ENCODE measurements at regions not wholly inside any gene's neighbourhood (a gene's known extent, or its start where the extent isn't known, plus 50 kb on each side); places are given as distances from the start of the nearest gene placed in this dataset.

DNA sequence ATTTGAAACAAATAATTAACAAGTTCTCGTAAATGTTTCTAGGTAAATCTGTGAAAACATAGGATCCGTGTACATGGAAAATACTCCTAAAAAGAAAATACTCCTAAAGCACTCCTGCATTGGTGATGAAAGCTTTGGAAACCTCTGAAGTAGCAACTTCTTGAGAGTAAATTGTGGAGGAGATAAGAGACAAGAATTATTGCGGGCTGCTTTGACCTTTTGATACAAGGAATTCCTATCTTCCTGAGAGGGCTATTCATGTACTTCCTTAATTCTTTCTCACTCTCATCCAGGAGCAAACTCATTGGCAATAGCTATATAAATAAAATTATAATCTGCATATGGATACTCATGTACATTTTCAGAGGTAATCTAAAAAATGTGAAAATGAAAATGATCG, 158.4 kb upstream of the PIK3R1 start:
- H3K79me2 ChIP-seq (ENCODE audit: control insufficient read depth, low read length), result no peaks in the 10 kb centered on the region
- H3K9me2 ChIP-seq (replicated peaks; ENCODE audit: control insufficient read depth, low read length), result no peaks in the 10 kb centered on the region
- H3K4me1 ChIP-seq (ENCODE audit: control insufficient read depth, low read length), result no peaks in the 10 kb centered on the region
- no peak for TF ChIP-seq EZH2phosphoT487 (IDR thresholded peaks at IDR 0.05; ENCODE audit: borderline replicate concordance, low read length)
- TF ChIP-seq, protein P1, sequence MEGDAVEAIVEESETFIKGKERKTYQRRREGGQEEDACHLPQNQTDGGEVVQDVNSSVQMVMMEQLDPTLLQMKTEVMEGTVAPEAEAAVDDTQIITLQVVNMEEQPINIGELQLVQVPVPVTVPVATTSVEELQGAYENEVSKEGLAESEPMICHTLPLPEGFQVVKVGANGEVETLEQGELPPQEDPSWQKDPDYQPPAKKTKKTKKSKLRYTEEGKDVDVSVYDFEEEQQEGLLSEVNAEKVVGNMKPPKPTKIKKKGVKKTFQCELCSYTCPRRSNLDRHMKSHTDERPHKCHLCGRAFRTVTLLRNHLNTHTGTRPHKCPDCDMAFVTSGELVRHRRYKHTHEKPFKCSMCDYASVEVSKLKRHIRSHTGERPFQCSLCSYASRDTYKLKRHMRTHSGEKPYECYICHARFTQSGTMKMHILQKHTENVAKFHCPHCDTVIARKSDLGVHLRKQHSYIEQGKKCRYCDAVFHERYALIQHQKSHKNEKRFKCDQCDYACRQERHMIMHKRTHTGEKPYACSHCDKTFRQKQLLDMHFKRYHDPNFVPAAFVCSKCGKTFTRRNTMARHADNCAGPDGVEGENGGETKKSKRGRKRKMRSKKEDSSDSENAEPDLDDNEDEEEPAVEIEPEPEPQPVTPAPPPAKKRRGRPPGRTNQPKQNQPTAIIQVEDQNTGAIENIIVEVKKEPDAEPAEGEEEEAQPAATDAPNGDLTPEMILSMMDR (IDR thresholded peaks at IDR 0.05; ENCODE audit: low read depth, low read length, poor library complexity, severe bottlenecking), result no peak
- H3K9me3 ChIP-seq (ENCODE audit: control insufficient read depth, insufficient read depth, low read length), result no peaks in the 10 kb centered on the region
- H3K4me2 ChIP-seq (ENCODE audit: low read length), result no peak overlapping the region
- no peaks in the 10 kb centered on the region for H3K27me3 ChIP-seq (ENCODE audit: control insufficient read depth, low read length)
- H3K4me3 ChIP-seq (ENCODE audit: low read length), result no peak overlapping the region
- no peaks in the 10 kb centered on the region for H3K36me3 ChIP-seq (ENCODE audit: control insufficient read depth, low read length)
- H4K20me1 ChIP-seq (ENCODE audit: control insufficient read depth, insufficient read depth, low read depth, low read length), result no peaks in the 10 kb centered on the region
- no peaks in the 10 kb centered on the region for H3F3A ChIP-seq (ENCODE audit: control insufficient read depth, insufficient read depth)
- no peak overlapping the region for H3K27ac ChIP-seq (ENCODE audit: low read depth, low read length)

DNA sequence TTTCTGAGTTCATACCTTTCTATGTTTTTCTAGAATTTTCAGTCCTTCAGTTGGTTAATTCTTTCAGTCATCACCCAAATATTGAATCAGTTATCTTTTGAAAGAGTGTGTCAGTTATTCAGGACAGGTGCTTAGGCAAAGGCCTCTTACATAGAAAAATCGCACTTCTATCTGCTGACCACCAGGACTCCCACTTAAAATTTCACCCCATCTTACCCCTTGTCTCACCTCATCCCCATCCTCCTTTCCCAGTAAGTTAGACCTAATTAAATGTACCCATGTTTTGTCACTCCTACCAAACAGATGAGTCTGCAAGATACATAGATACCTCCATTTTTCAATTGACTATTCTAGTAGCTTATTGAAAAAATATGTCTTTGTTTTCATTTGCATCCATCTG, 159.9 kb upstream of the PIK3R1 start:
- Histone ChIP-seq H3K4me2 (ENCODE audit: low read length) (no peak overlapping the region), H3K9me2 (replicated peaks; ENCODE audit: control insufficient read depth, low read length) (no peaks in the 10 kb centered on the region), H3K27me3 (ENCODE audit: control insufficient read depth, low read length) (no peaks in the 10 kb centered on the region), H3K4me1 (ENCODE audit: control insufficient read depth, low read length) (no peaks in the 10 kb centered on the region), H3F3A (ENCODE audit: control insufficient read depth, insufficient read depth) (no peaks in the 10 kb centered on the region), H3K4me3 (ENCODE audit: low read length) (no peak overlapping the region), H3K27ac (ENCODE audit: low read depth, low read length) (no peak overlapping the region), H3K79me2 (ENCODE audit: control insufficient read depth, low read length) (no peaks in the 10 kb centered on the region), H3K9me3 (ENCODE audit: control insufficient read depth, insufficient read depth, low read length) (no peaks in the 10 kb centered on the region), H3K36me3 (ENCODE audit: control insufficient read depth, low read length) (no peaks in the 10 kb centered on the region), H4K20me1 (ENCODE audit: control insufficient read depth, insufficient read depth, low read depth, low read length) (no peaks in the 10 kb centered on the region)
- TF ChIP-seq EZH2phosphoT487 (IDR thresholded peaks at IDR 0.05; ENCODE audit: borderline replicate concordance, low read length), result no peak
- TF ChIP-seq, protein P1 (IDR thresholded peaks at IDR 0.05; ENCODE audit: low read depth, low read length, poor library complexity, severe bottlenecking), result no peak

DNA sequence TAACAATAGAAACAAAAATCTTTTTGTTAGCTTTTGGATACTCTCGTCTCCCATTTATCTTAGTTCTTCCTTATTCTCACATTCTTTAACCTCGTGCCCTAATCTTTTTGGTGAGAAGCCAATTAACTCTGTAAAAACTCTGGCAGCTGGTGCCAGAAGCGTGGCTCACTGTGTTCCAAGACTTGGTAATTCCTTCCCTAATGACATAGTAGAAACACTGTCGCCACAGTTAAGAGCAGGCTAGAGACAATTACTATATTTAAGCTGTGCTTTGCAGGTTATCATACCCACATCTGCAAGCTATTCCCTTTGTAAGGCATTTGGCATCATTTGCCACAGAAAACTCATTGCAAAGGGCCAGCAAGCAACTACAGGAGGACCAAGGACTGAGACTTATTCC, 160.9 kb upstream of the PIK3R1 start:
- Histone ChIP-seq H3K9me2 (replicated peaks; ENCODE audit: control insufficient read depth, low read length) (no peaks in the 10 kb centered on the region), H3K4me3 (ENCODE audit: low read length) (no peak overlapping the region), H3K9me3 (ENCODE audit: control insufficient read depth, insufficient read depth, low read length) (no peaks in the 10 kb centered on the region), H4K20me1 (ENCODE audit: control insufficient read depth, insufficient read depth, low read depth, low read length) (no peaks in the 10 kb centered on the region), H3K27me3 (ENCODE audit: control insufficient read depth, low read length) (no peaks in the 10 kb centered on the region), H3K79me2 (ENCODE audit: control insufficient read depth, low read length) (no peaks in the 10 kb centered on the region), H3K4me1 (ENCODE audit: control insufficient read depth, low read length) (no peaks in the 10 kb centered on the region), H3K27ac (ENCODE audit: low read depth, low read length) (no peak overlapping the region), H3F3A (ENCODE audit: control insufficient read depth, insufficient read depth) (no peaks in the 10 kb centered on the region), H3K4me2 (ENCODE audit: low read length) (no peak overlapping the region), H3K36me3 (ENCODE audit: control insufficient read depth, low read length) (no peaks in the 10 kb centered on the region)
- TF ChIP-seq, protein P1 (IDR thresholded peaks at IDR 0.05; ENCODE audit: low read depth, low read length, poor library complexity, severe bottlenecking), result no peak
- no peak for TF ChIP-seq EZH2phosphoT487 (IDR thresholded peaks at IDR 0.05; ENCODE audit: borderline replicate concordance, low read length)

DNA sequence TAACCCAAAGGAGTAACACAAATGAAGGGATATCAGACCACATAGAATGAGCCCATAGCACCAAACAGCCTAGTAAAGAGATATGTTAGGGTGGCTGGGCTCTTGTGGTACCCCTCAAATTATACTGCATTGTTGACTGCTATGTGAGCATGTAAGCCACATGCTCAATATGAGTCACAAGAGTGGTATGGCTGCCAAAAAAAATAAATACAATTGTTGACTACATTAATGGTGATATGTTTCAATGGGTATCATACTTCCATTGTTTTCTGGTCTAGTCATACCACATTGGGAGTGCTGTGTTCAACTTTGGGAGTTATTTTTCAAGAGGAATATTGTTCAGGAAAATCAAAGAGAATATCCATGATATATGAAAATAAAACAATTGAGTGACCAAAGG, 162.4 kb upstream of the PIK3R1 start:
- H4K20me1 ChIP-seq (ENCODE audit: control insufficient read depth, insufficient read depth, low read depth, low read length), result no peaks in the 10 kb centered on the region
- no peaks in the 10 kb centered on the region for H3F3A ChIP-seq (ENCODE audit: control insufficient read depth, insufficient read depth)
- no peak overlapping the region for H3K4me3 ChIP-seq (ENCODE audit: low read length)

More for the DNA sequence above, 162.4 kb upstream of the PIK3R1 start:
- no peak overlapping the region for H3K27ac ChIP-seq (ENCODE audit: low read depth, low read length)
- H3K36me3 ChIP-seq (ENCODE audit: control insufficient read depth, low read length), result no peaks in the 10 kb centered on the region
- H3K79me2 ChIP-seq (ENCODE audit: control insufficient read depth, low read length), result no peaks in the 10 kb centered on the region
- no peaks in the 10 kb centered on the region for H3K27me3 ChIP-seq (ENCODE audit: control insufficient read depth, low read length)
- H3K9me2 ChIP-seq (replicated peaks; ENCODE audit: control insufficient read depth, low read length), result no peaks in the 10 kb centered on the region
- no peaks in the 10 kb centered on the region for H3K4me1 ChIP-seq (ENCODE audit: control insufficient read depth, low read length)
- peaks cover 4% of the 10 kb centered on the region; the same call in 1 of the 2 replicates for H3K9me3 ChIP-seq (ENCODE audit: control insufficient read depth, insufficient read depth, low read length)
- TF ChIP-seq, protein P1 (IDR thresholded peaks at IDR 0.05; ENCODE audit: low read depth, low read length, poor library complexity, severe bottlenecking), result no peak
- TF ChIP-seq EZH2phosphoT487 (IDR thresholded peaks at IDR 0.05; ENCODE audit: borderline replicate concordance, low read length), result no peak
- no peak overlapping the region for H3K4me2 ChIP-seq (ENCODE audit: low read length)

Measured in DOHH2 (cell line).